ENCODE measurements at regions not wholly inside any gene's neighbourhood (a gene's known extent, or its start where the extent isn't known, plus 50 kb on each side); places are given as distances from the start of the nearest gene placed in this dataset.

GRCh38 chr12:89029961-89030360, 322.3 kb downstream of the DUSP6 start:
- Histone ChIP-seq H3K27me3 (ENCODE audit: insufficient read depth, low read depth) (no peaks in the 10 kb centered on the region), H3K4me1 (replicated peaks; ENCODE audit: insufficient read depth) (no peaks in the 10 kb centered on the region), H3K36me3 (ENCODE audit: low read depth) (no peaks in the 10 kb centered on the region), H3K79me2 (ENCODE audit: low read depth) (no peaks in the 10 kb centered on the region), H3K27ac (no peak overlapping the region), H3F3A (ENCODE audit: insufficient read depth, low read depth) (no peaks in the 10 kb centered on the region), H4K20me1 (ENCODE audit: insufficient read depth) (no peaks in the 10 kb centered on the region), H2AFZ (no peak overlapping the region), H3K4me2 (no peak overlapping the region), H3K9me2 (ENCODE audit: insufficient read depth) (no peaks in the 10 kb centered on the region), H3K9me3 (ENCODE audit: insufficient read depth, low read depth) (no peaks in the 10 kb centered on the region), H3K4me3 (no peak overlapping the region)
- DNase-seq = no peak
- POLR2A ChIA-PET (ENCODE audit: unreplicated experiment) = no interaction called here
- CTCF ChIA-PET = no interaction called here
- no TSS peak for BruUV-seq (replicated peaks)
- intact Hi-C loops (cut with micrococcal nuclease; ENCODE audit: unreplicated experiment) = no loop called here
- TF ChIP-seq EZH2 (IDR thresholded peaks at IDR 0.05; ENCODE audit: low read depth) (no peak), CTCF (conservative IDR thresholded peaks at IDR 0.05) (no peak)

- CTCF ChIA-PET = no interaction called here
- intact Hi-C loops (cut with micrococcal nuclease; ENCODE audit: unreplicated experiment) = no loop called here
- BruUV-seq (replicated peaks) = no TSS peak
These were observed 327.7 kb downstream of the DUSP6 start for GRCh38 chr12:89024580-89024979.

GRCh38 chr12:89023936-89024335, 328.4 kb downstream of the DUSP6 start:
- BruUV-seq (replicated peaks) = no TSS peak
- H3K4me1 ChIP-seq (replicated peaks; ENCODE audit: insufficient read depth) = peaks cover 6% of the 10 kb centered on the region; the same call in 1 of the 2 replicates
- no peaks in the 10 kb centered on the region for H4K20me1 ChIP-seq (ENCODE audit: insufficient read depth)

More at GRCh38 chr12:89024580-89024979, 327.7 kb downstream of the DUSP6 start:
- Histone ChIP-seq H3K36me3 (ENCODE audit: low read depth) (no peaks in the 10 kb centered on the region), H3K9me3 (ENCODE audit: insufficient read depth, low read depth) (no peaks in the 10 kb centered on the region), H3K9me2 (ENCODE audit: insufficient read depth) (no peaks in the 10 kb centered on the region), H3K27ac (no peak overlapping the region), H3K4me2 (no peak overlapping the region), H3K4me1 (replicated peaks; ENCODE audit: insufficient read depth) (peaks cover 6% of the 10 kb centered on the region; the same call in 1 of the 2 replicates), H3K79me2 (ENCODE audit: low read depth) (no peaks in the 10 kb centered on the region), H3F3A (ENCODE audit: insufficient read depth, low read depth) (no peaks in the 10 kb centered on the region), H3K27me3 (ENCODE audit: insufficient read depth, low read depth) (no peaks in the 10 kb centered on the region), H2AFZ (no peak overlapping the region), H3K4me3 (no peak overlapping the region), H4K20me1 (ENCODE audit: insufficient read depth) (no peaks in the 10 kb centered on the region)
- DNase-seq = no peak
- TF ChIP-seq CTCF (conservative IDR thresholded peaks at IDR 0.05) (no peak), EZH2 (IDR thresholded peaks at IDR 0.05; ENCODE audit: low read depth) (no peak)
- POLR2A ChIA-PET (ENCODE audit: unreplicated experiment) = interaction anchor here (0.6 kb wide), 1 partner anchor 395 kb away, joined by 3 read pairs; no protein-coding TSS in a partner anchor

More at GRCh38 chr12:89023936-89024335, 328.4 kb downstream of the DUSP6 start:
- no peaks in the 10 kb centered on the region for H3K9me3 ChIP-seq (ENCODE audit: insufficient read depth, low read depth)
- no peak overlapping the region for H3K4me3 ChIP-seq
- no peaks in the 10 kb centered on the region for H3K9me2 ChIP-seq (ENCODE audit: insufficient read depth)
- DNase-seq = no peak
- POLR2A ChIA-PET (ENCODE audit: unreplicated experiment) = interaction anchor here (0.6 kb wide), 2 partner anchors 396 to 597 kb away, joined by 3 read pairs; no protein-coding TSS in a partner anchor
- no peaks in the 10 kb centered on the region for H3K36me3 ChIP-seq (ENCODE audit: low read depth)
- H3F3A ChIP-seq (ENCODE audit: insufficient read depth, low read depth) = no peaks in the 10 kb centered on the region
- H3K4me2 ChIP-seq = no peak overlapping the region
- TF ChIP-seq EZH2 (IDR thresholded peaks at IDR 0.05; ENCODE audit: low read depth) (no peak), CTCF (conservative IDR thresholded peaks at IDR 0.05) (no peak)
- CTCF ChIA-PET = interaction anchor here (0.7 kb wide), 1 partner anchor 290 kb away, joined by 5 read pairs; no protein-coding TSS in a partner anchor
- intact Hi-C loops (cut with micrococcal nuclease; ENCODE audit: unreplicated experiment) = no loop called here
- H3K79me2 ChIP-seq (ENCODE audit: low read depth) = no peaks in the 10 kb centered on the region
- H3K27me3 ChIP-seq (ENCODE audit: insufficient read depth, low read depth) = no peaks in the 10 kb centered on the region
- no peak overlapping the region for H2AFZ ChIP-seq
- no peak overlapping the region for H3K27ac ChIP-seq
